GM18861 (cell line): ENCODE measurements at regions not wholly inside any gene's neighbourhood (a gene's known extent, or its start where the extent isn't known, plus 50 kb on each side); places are given as distances from the start of the nearest gene placed in this dataset.
A peak's percentile ranks its signal among the peaks of the same experiment; 100 is the strongest.

Experiments used
- ATAC-seq: cut with Tn5 transposase; IDR thresholded peaks from one replicate; pipeline ENCODE4 v1.9.1; 2021; ENCODE audit not compliant: unreplicated experiment

DNA sequence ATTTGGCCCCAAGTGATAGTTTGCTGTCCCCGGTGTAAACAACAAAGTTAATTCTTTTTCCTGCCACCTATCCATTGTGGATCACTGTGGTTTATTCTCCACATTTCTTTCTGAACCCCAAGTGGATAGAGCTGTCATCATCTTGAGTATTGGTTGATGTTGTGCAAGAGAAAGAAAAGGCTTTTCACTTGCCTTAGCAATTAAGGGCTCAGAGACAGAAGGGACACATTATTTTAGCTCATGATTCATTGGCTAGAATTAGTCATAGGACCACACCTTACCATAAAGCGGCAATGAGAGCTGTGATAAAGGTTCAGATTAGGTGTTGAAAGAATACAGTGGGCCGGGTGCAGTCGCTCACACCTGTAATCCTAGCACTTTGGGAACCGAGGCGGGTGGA lies 442.1 kb upstream of the DCC start:
- no peak for ATAC-seq

DNA sequence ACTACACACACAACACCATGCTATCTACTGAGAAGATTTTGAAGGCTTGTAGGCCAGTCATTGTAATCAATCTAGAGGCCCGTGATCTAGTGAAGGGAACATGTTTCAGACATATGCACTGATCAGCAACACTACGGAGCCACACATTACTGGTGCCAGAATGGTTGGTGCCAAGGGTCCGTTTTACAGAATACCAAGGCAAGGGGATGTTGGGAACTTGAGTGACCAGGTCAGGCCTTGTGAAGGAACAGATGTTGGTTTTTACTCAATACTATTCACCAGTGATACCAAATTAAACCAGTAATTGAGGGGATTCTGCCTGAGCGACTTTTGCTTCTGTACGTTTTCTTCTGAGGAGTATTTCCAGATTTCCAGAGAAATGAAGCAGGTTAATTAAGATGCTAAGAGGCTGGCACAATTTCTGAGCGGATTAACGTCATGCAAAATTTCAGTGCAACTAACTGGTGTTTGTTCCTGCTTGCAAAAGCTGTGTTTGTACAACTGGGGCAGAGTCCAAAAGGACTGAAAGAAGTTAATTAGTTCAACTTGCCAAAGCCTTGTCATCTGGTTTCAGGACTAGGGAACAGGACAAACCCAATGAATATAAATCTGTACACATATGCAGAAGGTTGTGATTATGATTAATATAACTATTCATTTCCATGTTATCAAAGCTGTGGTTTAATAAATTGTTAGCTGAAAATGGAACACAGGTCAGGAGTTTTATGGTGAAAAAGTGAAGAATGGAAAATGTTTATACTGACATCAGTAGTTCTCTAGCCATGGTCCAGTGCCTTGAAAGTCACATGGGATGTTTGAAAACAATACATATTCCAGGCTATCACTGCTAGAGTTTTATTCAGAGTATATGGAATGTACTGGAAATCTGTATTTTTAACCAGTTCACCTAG lies 432.1 kb upstream of the DCC start:
- no peak for ATAC-seq

- ATAC-seq, result no peak
These were observed 431.4 kb upstream of the DCC start for GRCh38 chr18:51908598-51908944.

DNA sequence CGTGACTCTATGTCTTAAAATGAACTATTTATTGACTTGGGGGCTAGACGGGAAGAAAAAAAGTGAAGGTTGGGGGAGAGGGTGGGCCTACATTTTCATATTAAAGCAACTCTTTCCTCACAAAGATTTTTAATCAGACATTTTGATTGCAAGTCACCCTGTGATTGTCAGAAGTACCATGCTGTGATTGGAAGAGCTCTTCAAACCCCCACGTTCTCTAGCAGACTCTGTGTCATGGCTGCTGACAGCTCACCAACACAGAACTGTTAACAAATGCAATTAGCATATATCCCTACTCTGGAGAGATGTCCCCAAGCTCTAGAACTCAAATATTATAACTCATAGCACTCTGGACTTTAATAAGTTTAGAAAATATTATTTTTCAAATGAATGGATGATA lies 428.4 kb upstream of the DCC start:
- ATAC-seq, result no peak

GRCh38 chr18:51912381-51912780 lies 427.6 kb upstream of the DCC start:
- no peak for ATAC-seq

DNA sequence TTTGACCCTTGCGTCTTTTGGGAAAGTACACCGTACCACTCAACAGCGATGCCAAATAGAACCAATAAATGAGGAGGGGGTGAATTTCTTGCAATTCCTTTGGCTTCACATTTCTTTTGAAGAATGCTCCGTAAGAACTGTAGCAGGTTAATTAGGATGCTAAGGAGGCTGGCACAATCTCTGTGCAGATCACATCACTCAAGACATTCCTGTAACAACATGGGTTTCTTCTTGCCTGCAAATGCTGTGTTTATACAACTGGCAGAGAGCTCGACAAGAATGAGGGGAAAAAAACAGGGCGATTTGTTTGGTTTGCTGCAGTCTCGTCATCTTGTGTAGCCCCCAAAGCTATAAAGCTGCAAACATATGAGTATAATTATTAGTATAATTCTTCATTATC lies 424.8 kb upstream of the DCC start:
- no peak for ATAC-seq

DNA sequence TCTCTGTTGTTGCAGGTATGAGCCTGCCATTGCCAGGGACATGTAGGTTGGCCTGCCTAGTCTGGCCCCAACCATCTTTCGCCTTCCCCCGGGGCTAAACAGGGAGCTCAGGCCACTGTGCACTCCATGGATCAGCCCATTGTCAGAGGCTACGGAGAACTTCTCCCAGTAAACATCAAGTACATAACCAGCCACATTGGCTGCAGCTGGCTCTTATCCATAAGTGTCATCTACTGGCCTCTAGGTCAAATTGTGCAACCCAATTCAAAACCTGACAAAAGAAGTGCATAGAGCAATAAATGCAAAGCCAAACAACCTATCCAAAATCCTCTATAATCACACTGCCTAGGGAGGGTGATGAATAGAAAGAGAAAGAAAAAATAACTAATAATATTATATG lies 418.1 kb upstream of the DCC start:
- ATAC-seq, result no peak

DNA sequence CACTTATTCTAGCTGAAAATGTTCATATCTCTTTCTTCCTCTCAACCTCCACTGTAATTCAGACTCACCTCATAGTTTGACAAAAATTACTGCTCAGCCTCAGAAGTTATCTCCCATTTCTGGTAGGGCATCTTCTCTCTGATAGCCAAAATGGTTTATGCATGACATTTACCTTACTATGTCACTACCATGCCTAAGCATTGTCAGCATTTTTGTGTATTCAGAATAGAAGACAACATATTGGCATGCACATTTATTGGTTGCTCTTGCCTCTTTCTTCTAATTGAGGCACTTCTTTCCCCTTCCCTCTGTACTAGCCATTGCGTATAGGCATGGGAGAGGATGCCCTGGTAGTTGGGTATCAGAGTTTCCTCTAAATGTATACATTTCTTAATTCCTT lies 406.1 kb upstream of the DCC start:
- ATAC-seq, result no peak

- no peak for ATAC-seq
These were observed 403.9 kb upstream of the DCC start for GRCh38 chr18:51936115-51936514.

- ATAC-seq, result no peak
These were observed 398.0 kb upstream of the DCC start for GRCh38 chr18:51941999-51942398.

GRCh38 chr18:51943281-51943680 lies 396.7 kb upstream of the DCC start:
- ATAC-seq, result no peak

GRCh38 chr18:51946946-51947345 lies 393.1 kb upstream of the DCC start:
- no peak for ATAC-seq

DNA sequence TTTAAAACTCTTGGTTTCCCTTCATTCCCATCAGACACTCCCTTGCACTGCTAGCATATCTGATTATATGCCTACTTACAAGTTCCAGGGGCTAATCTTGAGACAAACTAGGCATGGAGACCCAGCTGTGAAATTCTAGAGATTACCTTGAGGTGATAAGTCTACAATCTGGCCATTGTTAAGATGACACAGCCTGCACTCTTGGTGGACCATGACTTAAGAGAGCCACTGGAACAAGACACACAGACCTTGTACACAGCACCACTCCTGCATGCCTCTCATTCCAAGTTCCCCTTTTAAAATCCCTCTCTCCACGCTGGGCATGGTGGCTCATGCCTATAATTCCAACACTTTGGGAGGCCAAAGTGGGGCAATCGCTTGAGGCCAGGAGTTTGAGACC lies 387.2 kb upstream of the DCC start:
- no peak for ATAC-seq

DNA sequence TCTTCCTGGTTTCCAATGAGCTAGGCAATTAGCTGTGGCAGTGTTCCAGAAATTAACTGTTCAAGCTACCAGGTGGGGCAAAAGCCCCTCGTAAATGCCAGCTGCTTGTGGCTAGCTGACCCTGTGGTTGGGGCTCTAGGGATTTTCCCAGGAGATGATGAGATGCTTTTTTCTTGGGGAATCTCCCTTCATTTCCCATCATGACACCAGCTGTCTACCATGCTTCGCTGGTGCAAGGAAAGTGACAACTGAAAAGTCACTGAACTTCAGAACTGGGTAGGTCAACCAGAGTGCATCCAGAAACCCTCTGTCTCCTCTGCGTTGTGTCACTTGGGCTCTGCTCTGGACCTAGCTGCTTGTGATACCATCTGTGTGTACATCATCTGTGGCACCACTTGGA lies 386.5 kb upstream of the DCC start:
- peak; percentile 90 for ATAC-seq

DNA sequence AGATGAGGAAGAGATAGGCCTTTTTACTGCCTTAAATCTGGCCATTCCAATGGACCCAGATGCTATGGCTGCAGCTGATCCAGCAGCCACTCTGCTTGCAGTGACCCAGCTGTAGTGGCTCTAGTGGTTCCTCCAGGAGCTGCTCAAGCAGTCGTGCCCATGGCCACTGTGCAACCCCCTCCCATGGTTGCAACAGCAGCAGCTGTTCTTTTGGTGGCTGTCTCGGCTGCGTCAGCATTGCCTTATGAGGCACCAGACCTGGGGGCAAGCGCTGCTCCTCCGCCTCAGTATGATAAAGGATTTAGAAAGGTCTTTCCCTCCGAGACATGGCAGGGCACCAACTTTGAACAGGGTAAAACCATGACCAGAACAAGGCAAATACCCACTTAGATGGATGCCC lies 384.9 kb upstream of the DCC start:
- no peak for ATAC-seq

- ATAC-seq, result no peak
These were observed 383.0 kb upstream of the DCC start for GRCh38 chr18:51957001-51957400.

DNA sequence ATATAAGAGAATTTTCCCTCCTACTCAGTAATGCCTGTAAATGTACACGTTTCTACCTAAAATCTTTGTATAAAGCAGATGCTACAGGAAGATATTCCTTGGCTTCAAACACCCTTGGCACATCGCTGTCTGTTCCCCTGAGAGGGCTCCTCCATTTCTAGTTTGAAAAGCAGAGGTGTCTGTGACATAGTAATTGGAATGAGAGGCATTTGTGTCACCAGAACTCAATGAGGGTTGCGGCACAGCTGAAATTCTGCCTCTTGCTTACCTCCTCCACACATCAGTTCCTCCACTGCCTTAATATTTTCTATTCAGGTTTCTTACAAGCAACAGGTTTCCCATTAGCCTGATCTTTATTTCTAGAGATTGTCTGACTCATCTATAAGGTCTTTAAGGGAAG lies 359.9 kb upstream of the DCC start:
- no peak for ATAC-seq

GRCh38 chr18:51988277-51988676 lies 351.7 kb upstream of the DCC start:
- ATAC-seq, result no peak

- no peak for ATAC-seq
These were observed 342.9 kb upstream of the DCC start for GRCh38 chr18:51997129-51997528.

DNA sequence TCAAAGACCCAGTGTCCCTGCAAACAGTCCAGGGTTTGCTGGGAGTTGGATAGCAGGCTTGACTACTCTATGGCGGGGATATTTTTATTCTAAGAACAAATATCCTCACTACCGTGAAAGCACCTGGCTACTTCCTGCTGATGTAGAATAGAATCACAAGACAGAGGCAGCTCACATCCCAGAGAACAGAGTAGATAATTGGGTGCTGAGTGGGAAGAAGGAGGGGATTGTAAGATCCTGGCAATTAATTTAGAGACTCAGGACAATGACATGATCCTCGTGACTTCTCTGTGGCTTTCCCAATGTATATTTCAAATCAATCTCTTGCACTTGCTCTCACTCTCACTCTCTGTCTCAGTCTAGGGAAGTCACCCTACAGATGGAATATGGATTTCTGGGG lies 341.9 kb upstream of the DCC start:
- no peak for ATAC-seq

DNA sequence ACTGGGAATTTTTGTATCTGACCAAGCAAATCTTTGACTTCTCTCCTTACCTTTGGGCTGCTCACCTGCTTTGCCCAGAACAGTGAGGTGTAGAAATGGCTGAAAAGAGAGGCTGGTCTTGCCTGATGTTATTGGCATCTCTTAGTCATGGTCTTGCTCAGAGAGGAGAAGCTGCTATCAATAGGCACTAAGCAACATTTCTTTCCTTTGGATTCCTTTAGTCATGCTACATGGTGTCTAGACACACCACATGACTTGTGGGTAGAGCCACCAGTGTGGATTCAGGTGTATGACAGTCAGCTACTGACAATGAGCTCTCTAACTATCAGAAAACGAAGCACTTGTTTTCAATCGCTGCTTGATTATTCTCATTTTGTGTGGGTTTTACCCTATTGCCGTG lies 341.3 kb upstream of the DCC start:
- no peak for ATAC-seq

- ATAC-seq, result no peak
These were observed 340.6 kb upstream of the DCC start for GRCh38 chr18:51999351-51999750.

DNA sequence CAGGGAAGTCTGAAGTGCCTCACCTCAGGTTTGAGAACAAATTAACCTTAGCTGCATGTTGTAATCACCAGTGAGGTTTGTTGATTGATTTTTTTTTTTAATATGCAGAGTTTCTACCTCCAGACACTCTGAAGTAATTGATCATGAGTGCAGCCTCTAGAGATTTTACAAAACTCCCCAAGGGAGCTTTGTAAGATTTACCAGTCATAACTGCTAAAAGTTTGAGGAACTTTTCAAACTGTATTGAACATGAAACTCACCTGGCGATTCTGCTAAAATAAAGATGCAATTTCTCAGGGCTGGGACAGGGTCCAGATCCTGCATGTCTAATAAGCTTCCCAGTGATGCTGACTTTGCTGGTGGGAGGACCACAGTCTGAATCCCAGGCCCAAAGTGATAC lies 339.6 kb upstream of the DCC start:
- ATAC-seq, result no peak
